ENCODE measurements at regions not wholly inside any gene's neighbourhood (a gene's known extent, or its start where the extent isn't known, plus 50 kb on each side); places are given as distances from the start of the nearest gene placed in this dataset.

GRCh38 chr2:221034973-221035372 lies 537.1 kb downstream of the EPHA4 start:
- Histone ChIP-seq H3K4me1 (ENCODE audit: control insufficient read depth, insufficient read depth, low read length, unreplicated experiment) (no peaks in the 10 kb centered on the region), H3K4me3 (ENCODE audit: low read depth, low read length) (no peak overlapping the region), H2AFZ (ENCODE audit: low read length, unreplicated experiment) (no peak overlapping the region), H3K27ac (ENCODE audit: low read depth, low read length) (no peak overlapping the region), H3K79me2 (ENCODE audit: control insufficient read depth, insufficient read depth, low read length, unreplicated experiment) (no peaks in the 10 kb centered on the region), H3K27me3 (ENCODE audit: insufficient read depth, low read length) (no peaks in the 10 kb centered on the region), H3K36me3 (ENCODE audit: insufficient read depth, low read length) (no peaks in the 10 kb centered on the region)

GRCh38 chr2:221042926-221043325 lies 529.2 kb downstream of the EPHA4 start:
- H3K36me3 ChIP-seq (ENCODE audit: insufficient read depth, low read length), result no peaks in the 10 kb centered on the region
- no peak overlapping the region for H2AFZ ChIP-seq (ENCODE audit: low read length, unreplicated experiment)
- H3K27me3 ChIP-seq (ENCODE audit: insufficient read depth, low read length), result no peaks in the 10 kb centered on the region
- no peak overlapping the region for H3K27ac ChIP-seq (ENCODE audit: low read depth, low read length)
- no peaks in the 10 kb centered on the region for H3K79me2 ChIP-seq (ENCODE audit: control insufficient read depth, insufficient read depth, low read length, unreplicated experiment)
- no peaks in the 10 kb centered on the region for H3K4me1 ChIP-seq (ENCODE audit: control insufficient read depth, insufficient read depth, low read length, unreplicated experiment)
- no peak overlapping the region for H3K4me3 ChIP-seq (ENCODE audit: low read depth, low read length)

- H3K36me3 ChIP-seq (ENCODE audit: insufficient read depth, low read length), result no peaks in the 10 kb centered on the region
- H3K4me1 ChIP-seq (ENCODE audit: control insufficient read depth, insufficient read depth, low read length, unreplicated experiment), result no peaks in the 10 kb centered on the region
- H3K79me2 ChIP-seq (ENCODE audit: control insufficient read depth, insufficient read depth, low read length, unreplicated experiment), result no peaks in the 10 kb centered on the region
- H2AFZ ChIP-seq (ENCODE audit: low read length, unreplicated experiment), result no peak overlapping the region
- H3K4me3 ChIP-seq (ENCODE audit: low read depth, low read length), result no peak overlapping the region
- H3K27me3 ChIP-seq (ENCODE audit: insufficient read depth, low read length), result no peaks in the 10 kb centered on the region
- no peak overlapping the region for H3K27ac ChIP-seq (ENCODE audit: low read depth, low read length)
Observed at GRCh38 chr2:221044781-221045180, 527.3 kb downstream of the EPHA4 start.

GRCh38 chr2:221050020-221050795 lies 521.9 kb downstream of the EPHA4 start:
- Histone ChIP-seq H2AFZ (ENCODE audit: low read length, unreplicated experiment) (no peak overlapping the region), H3K4me3 (ENCODE audit: low read depth, low read length) (no peak overlapping the region), H3K27ac (ENCODE audit: low read depth, low read length) (no peak overlapping the region), H3K36me3 (ENCODE audit: insufficient read depth, low read length) (no peaks in the 10 kb centered on the region), H3K4me1 (ENCODE audit: control insufficient read depth, insufficient read depth, low read length, unreplicated experiment) (no peaks in the 10 kb centered on the region), H3K27me3 (ENCODE audit: insufficient read depth, low read length) (no peaks in the 10 kb centered on the region), H3K79me2 (ENCODE audit: control insufficient read depth, insufficient read depth, low read length, unreplicated experiment) (no peaks in the 10 kb centered on the region)

GRCh38 chr2:221051162-221051561 lies 520.9 kb downstream of the EPHA4 start:
- H3K36me3 ChIP-seq (ENCODE audit: insufficient read depth, low read length), result no peaks in the 10 kb centered on the region
- H3K27ac ChIP-seq (ENCODE audit: low read depth, low read length), result no peak overlapping the region
- H2AFZ ChIP-seq (ENCODE audit: low read length, unreplicated experiment), result no peak overlapping the region
- no peaks in the 10 kb centered on the region for H3K27me3 ChIP-seq (ENCODE audit: insufficient read depth, low read length)
- no peaks in the 10 kb centered on the region for H3K79me2 ChIP-seq (ENCODE audit: control insufficient read depth, insufficient read depth, low read length, unreplicated experiment)
- no peak overlapping the region for H3K4me3 ChIP-seq (ENCODE audit: low read depth, low read length)
- no peaks in the 10 kb centered on the region for H3K4me1 ChIP-seq (ENCODE audit: control insufficient read depth, insufficient read depth, low read length, unreplicated experiment)

GRCh38 chr2:221060376-221060775 lies 511.7 kb downstream of the EPHA4 start:
- Histone ChIP-seq H3K36me3 (ENCODE audit: insufficient read depth, low read length) (no peaks in the 10 kb centered on the region), H3K79me2 (ENCODE audit: control insufficient read depth, insufficient read depth, low read length, unreplicated experiment) (no peaks in the 10 kb centered on the region), H2AFZ (ENCODE audit: low read length, unreplicated experiment) (no peak overlapping the region), H3K27me3 (ENCODE audit: insufficient read depth, low read length) (no peaks in the 10 kb centered on the region), H3K27ac (ENCODE audit: low read depth, low read length) (no peak overlapping the region), H3K4me1 (ENCODE audit: control insufficient read depth, insufficient read depth, low read length, unreplicated experiment) (no peaks in the 10 kb centered on the region), H3K4me3 (ENCODE audit: low read depth, low read length) (no peak overlapping the region)

- no peak overlapping the region for H2AFZ ChIP-seq (ENCODE audit: low read length, unreplicated experiment)
- no peaks in the 10 kb centered on the region for H3K4me1 ChIP-seq (ENCODE audit: control insufficient read depth, insufficient read depth, low read length, unreplicated experiment)
- H3K27ac ChIP-seq (ENCODE audit: low read depth, low read length), result no peak overlapping the region
- H3K36me3 ChIP-seq (ENCODE audit: insufficient read depth, low read length), result no peaks in the 10 kb centered on the region
- no peaks in the 10 kb centered on the region for H3K79me2 ChIP-seq (ENCODE audit: control insufficient read depth, insufficient read depth, low read length, unreplicated experiment)
- no peaks in the 10 kb centered on the region for H3K27me3 ChIP-seq (ENCODE audit: insufficient read depth, low read length)
- no peak overlapping the region for H3K4me3 ChIP-seq (ENCODE audit: low read depth, low read length)
Observed at GRCh38 chr2:221063568-221063967, 508.5 kb downstream of the EPHA4 start.

- Histone ChIP-seq H3K4me3 (ENCODE audit: low read depth, low read length) (no peak overlapping the region), H2AFZ (ENCODE audit: low read length, unreplicated experiment) (no peak overlapping the region)
Observed at GRCh38 chr2:221064058-221064854, 507.8 kb downstream of the EPHA4 start.

GRCh38 chr2:221064880-221065279 lies 507.2 kb downstream of the EPHA4 start:
- H3K4me1 ChIP-seq (ENCODE audit: control insufficient read depth, insufficient read depth, low read length, unreplicated experiment), result no peaks in the 10 kb centered on the region
- H2AFZ ChIP-seq (ENCODE audit: low read length, unreplicated experiment), result no peak overlapping the region
- H3K79me2 ChIP-seq (ENCODE audit: control insufficient read depth, insufficient read depth, low read length, unreplicated experiment), result no peaks in the 10 kb centered on the region
- no peaks in the 10 kb centered on the region for H3K27me3 ChIP-seq (ENCODE audit: insufficient read depth, low read length)
- no peak overlapping the region for H3K4me3 ChIP-seq (ENCODE audit: low read depth, low read length)
- no peak overlapping the region for H3K27ac ChIP-seq (ENCODE audit: low read depth, low read length)
- H3K36me3 ChIP-seq (ENCODE audit: insufficient read depth, low read length), result no peaks in the 10 kb centered on the region

More at GRCh38 chr2:221064058-221064854, 507.8 kb downstream of the EPHA4 start:
- Histone ChIP-seq H3K36me3 (ENCODE audit: insufficient read depth, low read length) (no peaks in the 10 kb centered on the region), H3K79me2 (ENCODE audit: control insufficient read depth, insufficient read depth, low read length, unreplicated experiment) (no peaks in the 10 kb centered on the region), H3K27ac (ENCODE audit: low read depth, low read length) (no peak overlapping the region), H3K4me1 (ENCODE audit: control insufficient read depth, insufficient read depth, low read length, unreplicated experiment) (no peaks in the 10 kb centered on the region), H3K27me3 (ENCODE audit: insufficient read depth, low read length) (no peaks in the 10 kb centered on the region)

- H2AFZ ChIP-seq (ENCODE audit: low read length, unreplicated experiment), result no peak overlapping the region
- H3K4me3 ChIP-seq (ENCODE audit: low read depth, low read length), result no peak overlapping the region
- no peaks in the 10 kb centered on the region for H3K27me3 ChIP-seq (ENCODE audit: insufficient read depth, low read length)
- no peaks in the 10 kb centered on the region for H3K36me3 ChIP-seq (ENCODE audit: insufficient read depth, low read length)
- H3K79me2 ChIP-seq (ENCODE audit: control insufficient read depth, insufficient read depth, low read length, unreplicated experiment), result no peaks in the 10 kb centered on the region
- H3K4me1 ChIP-seq (ENCODE audit: control insufficient read depth, insufficient read depth, low read length, unreplicated experiment), result no peaks in the 10 kb centered on the region
- H3K27ac ChIP-seq (ENCODE audit: low read depth, low read length), result no peak overlapping the region
Observed at GRCh38 chr2:221068123-221068522, 504.0 kb downstream of the EPHA4 start.

GRCh38 chr2:221070106-221070505 lies 502.0 kb downstream of the EPHA4 start:
- H3K27me3 ChIP-seq (ENCODE audit: insufficient read depth, low read length), result no peaks in the 10 kb centered on the region
- H3K4me3 ChIP-seq (ENCODE audit: low read depth, low read length), result no peak overlapping the region
- H3K79me2 ChIP-seq (ENCODE audit: control insufficient read depth, insufficient read depth, low read length, unreplicated experiment), result no peaks in the 10 kb centered on the region
- H3K4me1 ChIP-seq (ENCODE audit: control insufficient read depth, insufficient read depth, low read length, unreplicated experiment), result peaks cover 5% of the 10 kb centered on the region
- no peak overlapping the region for H3K27ac ChIP-seq (ENCODE audit: low read depth, low read length)
- no peak overlapping the region for H2AFZ ChIP-seq (ENCODE audit: low read length, unreplicated experiment)
- no peaks in the 10 kb centered on the region for H3K36me3 ChIP-seq (ENCODE audit: insufficient read depth, low read length)
